AG04450 (cell line): ENCODE measurements at regions not wholly inside any gene's neighbourhood (a gene's known extent, or its start where the extent isn't known, plus 50 kb on each side); places are given as distances from the start of the nearest gene placed in this dataset.
"Not testable (repeated sequence)": the region's sequence is repeated elsewhere in the genome, so short reads cannot be mapped to it uniquely, and the experiment has no call there.

ENCODE experiments used
- CTCF ChIA-PET: fragments of 300-600, 350-600 bp; formaldehyde crosslinking; extraction: SDS; loops from one replicate; lab custom pipeline; 2022; ENCODE audit warnings: antibody characterized with exemption, inconsistent platforms; lab: Charles Lee
- POLR2A ChIA-PET: fragments of 350-600 bp; formaldehyde crosslinking; extraction: SDS; loops from one replicate; lab custom pipeline; 2021; ENCODE audit warnings: antibody characterized with exemption, inconsistent platforms; lab: Yijun Ruan, JAX
- DNase-seq: peaks from one replicate; pipeline ENCODE4 v3.0.0-alpha.2; 2011; ENCODE audit warnings: low read depth, low spot score
- H3K27ac ChIP-seq: one replicate; pipeline ENCODE4 v1.5.1; 2012; ENCODE audit warnings: low read depth, low read length, control low read depth
- H3K27me3 ChIP-seq: one replicate; pipeline ENCODE4 v1.6.0; 2012; ENCODE audit warnings: low read length; ENCODE audit not compliant: control insufficient read depth, insufficient read depth
- H3K4me3 ChIP-seq: 2 replicates; pipeline ENCODE4 v1.5.1; 2011; ENCODE audit warnings: mild to moderate bottlenecking, low read depth, low read length, control low read depth
- H3K9me3 ChIP-seq: 2 replicates; pipeline ENCODE4 v1.5.1; 2012; ENCODE audit warnings: low read length; ENCODE audit not compliant: control insufficient read depth, insufficient read depth
- CTCF ChIP-seq: IDR thresholded peaks from 2 replicates; pipeline ENCODE4 v1.5.1; 2011; ENCODE audit warnings: low read depth, low read length, control low read depth, inconsistent platforms

GRCh38 chr9:73434826-73435225 is 283.2 kb downstream of the ANXA1 start:
- no peaks in the 10 kb centered on the region for H3K27me3 ChIP-seq
- H3K9me3 ChIP-seq, result peaks cover 4% of the 10 kb centered on the region
- no peak overlapping the region for H3K27ac ChIP-seq
- no peak for DNase-seq
- ChIA-PET CTCF (no interaction called here), POLR2A (no interaction called here)
- no peak overlapping the region for H3K4me3 ChIP-seq
- TF ChIP-seq CTCF, result no peak

- no peak for TF ChIP-seq CTCF
- no peak overlapping the region for H3K27ac ChIP-seq
- POLR2A ChIA-PET, result no interaction called here
- H3K9me3 ChIP-seq, result peaks cover 4% of the 10 kb centered on the region
- CTCF ChIA-PET, result no interaction called here
- no peak for DNase-seq
- no peaks in the 10 kb centered on the region for H3K27me3 ChIP-seq
- no peak overlapping the region for H3K4me3 ChIP-seq
These were observed 286.1 kb downstream of the ANXA1 start for GRCh38 chr9:73437758-73438157.

GRCh38 chr9:73439839-73440238 is 288.2 kb downstream of the ANXA1 start:
- not testable (repeated sequence) for H3K27me3 ChIP-seq, H3K4me3 ChIP-seq

GRCh38 chr9:73441223-73441622 is 289.6 kb downstream of the ANXA1 start:
- H3K27me3 ChIP-seq, result no peaks in the 10 kb centered on the region
- CTCF ChIA-PET, result no interaction called here
- POLR2A ChIA-PET, result no interaction called here
- no peak overlapping the region for H3K4me3 ChIP-seq
- H3K27ac ChIP-seq, result no peak overlapping the region
- H3K9me3 ChIP-seq, result no peaks in the 10 kb centered on the region; the same call in 1 of the 2 replicates
- TF ChIP-seq CTCF, result no peak
- no peak for DNase-seq

More at GRCh38 chr9:73439839-73440238, 288.2 kb downstream of the ANXA1 start:
- H3K27ac ChIP-seq, CTCF ChIA-PET, POLR2A ChIA-PET, H3K9me3 ChIP-seq, DNase-seq: not testable (repeated sequence)

GRCh38 chr9:73441890-73442818 is 290.5 kb downstream of the ANXA1 start:
- no peaks in the 10 kb centered on the region for H3K27me3 ChIP-seq
- H3K4me3 ChIP-seq, result no peak overlapping the region
- DNase-seq, result no peak
- TF ChIP-seq CTCF, result no peak
- CTCF ChIA-PET, result no interaction called here
- no peak overlapping the region for H3K27ac ChIP-seq
- H3K9me3 ChIP-seq, result no peaks in the 10 kb centered on the region; the same call in 1 of the 2 replicates
- POLR2A ChIA-PET, result no interaction called here
